SK-N-SH (cell line): ENCODE measurements at regions not wholly inside any gene's neighbourhood (a gene's known extent, or its start where the extent isn't known, plus 50 kb on each side); places are given as distances from the start of the nearest gene placed in this dataset.

Experiments used
- CHD2 ChIP-seq: fragments of 150-350 bp; IDR thresholded peaks from 2 replicates; pipeline ENCODE4 v1.6.1; 2018; ENCODE audit warnings: low read length; ENCODE audit not compliant: partially characterized antibody
- EP300 ChIP-seq, 2 experiments: IDR thresholded peaks; 2 replicates each; pipeline versions ENCODE4 v1.4.0 to v1.6.1; 2012; ENCODE audit warnings: borderline replicate concordance in 1 of 2, low read depth in 1 of 2, low read length in 1 of 2
- GATA2 ChIP-seq: sonication (generic); formaldehyde crosslinking; IDR thresholded peaks from 2 replicates; pipeline ENCODE4 v1.5.0; 2020; ENCODE audit warnings: mild to moderate bottlenecking, missing genetic modification reagents
- JUND ChIP-seq: IDR thresholded peaks from 2 replicates; pipeline ENCODE4 v1.4.0; 2012
- MXI1 ChIP-seq: IDR thresholded peaks from 2 replicates; pipeline ENCODE4 v1.6.1; 2012; ENCODE audit warnings: mild to moderate bottlenecking, low read depth, low read length, improper control_type of control experiment
- POLR2AphosphoS5 ChIP-seq: IDR thresholded peaks from 2 replicates; pipeline ENCODE4 v1.6.1; 2012; ENCODE audit warnings: low read depth, low read length
- RAD21 ChIP-seq: IDR thresholded peaks from 2 replicates; pipeline ENCODE4 v1.6.1; 2012; ENCODE audit warnings: mild to moderate bottlenecking, low read length
- SMC3 ChIP-seq: IDR thresholded peaks from 2 replicates; pipeline ENCODE4 v1.6.1; 2012; ENCODE audit warnings: low read depth, low read length, improper control_type of control experiment
- TF ChIP-seq, protein P1 (sequence below): IDR thresholded peaks from 2 replicates; pipeline ENCODE4 v1.4.0; 2012; ENCODE audit warnings: low read depth
- TF ChIP-seq, protein P2 (sequence below): fragments of 200-600 bp; sonication (generic); IDR thresholded peaks from 2 replicates; pipeline ENCODE4 v1.6.1; 2017; ENCODE audit warnings: antibody characterized with exemption, mild to moderate bottlenecking, moderate library complexity
- TF ChIP-seq, protein P3 (sequence below): IDR thresholded peaks from 2 replicates; pipeline ENCODE4 v1.6.1; 2012; ENCODE audit warnings: mild to moderate bottlenecking, low read depth, low read length, moderate library complexity
- TF ChIP-seq, protein P4 (sequence below): IDR thresholded peaks from 2 replicates; pipeline ENCODE4 v1.4.0; 2012; ENCODE audit warnings: low read depth, borderline replicate concordance

DNA sequence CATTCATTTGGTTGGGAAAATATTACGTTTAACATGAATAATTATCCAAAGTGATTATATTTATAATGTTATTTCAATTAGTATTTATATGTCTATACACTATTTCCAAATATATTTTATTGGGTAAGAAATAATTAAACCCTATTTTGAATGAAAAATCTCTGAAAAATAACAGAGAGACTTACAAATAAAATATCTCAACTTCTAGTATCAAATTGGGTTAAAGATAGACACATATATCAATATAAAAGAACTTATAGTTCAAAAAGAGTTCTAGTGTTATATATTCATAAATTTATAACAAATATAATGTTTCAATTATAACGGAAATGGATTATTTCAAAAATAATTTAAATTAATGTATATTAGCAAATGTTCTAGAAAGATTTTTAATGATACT, 482.6 kb upstream of the PCDH20 start:
- TF ChIP-seq EP300 (IDR thresholded peaks at IDR 0.05; ENCODE audit: borderline replicate concordance in 1 of 2, low read depth in 1 of 2, low read length in 1 of 2) (no peak), JUND (no peak), POLR2AphosphoS5 (no peak), RAD21 (no peak), CHD2 (no peak), GATA2 (no peak), MXI1 (no peak), SMC3 (no peak)
- TF ChIP-seq, protein P1, sequence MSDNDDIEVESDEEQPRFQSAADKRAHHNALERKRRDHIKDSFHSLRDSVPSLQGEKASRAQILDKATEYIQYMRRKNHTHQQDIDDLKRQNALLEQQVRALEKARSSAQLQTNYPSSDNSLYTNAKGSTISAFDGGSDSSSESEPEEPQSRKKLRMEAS: no peak
- TF ChIP-seq, protein P2, sequence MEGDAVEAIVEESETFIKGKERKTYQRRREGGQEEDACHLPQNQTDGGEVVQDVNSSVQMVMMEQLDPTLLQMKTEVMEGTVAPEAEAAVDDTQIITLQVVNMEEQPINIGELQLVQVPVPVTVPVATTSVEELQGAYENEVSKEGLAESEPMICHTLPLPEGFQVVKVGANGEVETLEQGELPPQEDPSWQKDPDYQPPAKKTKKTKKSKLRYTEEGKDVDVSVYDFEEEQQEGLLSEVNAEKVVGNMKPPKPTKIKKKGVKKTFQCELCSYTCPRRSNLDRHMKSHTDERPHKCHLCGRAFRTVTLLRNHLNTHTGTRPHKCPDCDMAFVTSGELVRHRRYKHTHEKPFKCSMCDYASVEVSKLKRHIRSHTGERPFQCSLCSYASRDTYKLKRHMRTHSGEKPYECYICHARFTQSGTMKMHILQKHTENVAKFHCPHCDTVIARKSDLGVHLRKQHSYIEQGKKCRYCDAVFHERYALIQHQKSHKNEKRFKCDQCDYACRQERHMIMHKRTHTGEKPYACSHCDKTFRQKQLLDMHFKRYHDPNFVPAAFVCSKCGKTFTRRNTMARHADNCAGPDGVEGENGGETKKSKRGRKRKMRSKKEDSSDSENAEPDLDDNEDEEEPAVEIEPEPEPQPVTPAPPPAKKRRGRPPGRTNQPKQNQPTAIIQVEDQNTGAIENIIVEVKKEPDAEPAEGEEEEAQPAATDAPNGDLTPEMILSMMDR: no peak
- TF ChIP-seq, protein P3, sequence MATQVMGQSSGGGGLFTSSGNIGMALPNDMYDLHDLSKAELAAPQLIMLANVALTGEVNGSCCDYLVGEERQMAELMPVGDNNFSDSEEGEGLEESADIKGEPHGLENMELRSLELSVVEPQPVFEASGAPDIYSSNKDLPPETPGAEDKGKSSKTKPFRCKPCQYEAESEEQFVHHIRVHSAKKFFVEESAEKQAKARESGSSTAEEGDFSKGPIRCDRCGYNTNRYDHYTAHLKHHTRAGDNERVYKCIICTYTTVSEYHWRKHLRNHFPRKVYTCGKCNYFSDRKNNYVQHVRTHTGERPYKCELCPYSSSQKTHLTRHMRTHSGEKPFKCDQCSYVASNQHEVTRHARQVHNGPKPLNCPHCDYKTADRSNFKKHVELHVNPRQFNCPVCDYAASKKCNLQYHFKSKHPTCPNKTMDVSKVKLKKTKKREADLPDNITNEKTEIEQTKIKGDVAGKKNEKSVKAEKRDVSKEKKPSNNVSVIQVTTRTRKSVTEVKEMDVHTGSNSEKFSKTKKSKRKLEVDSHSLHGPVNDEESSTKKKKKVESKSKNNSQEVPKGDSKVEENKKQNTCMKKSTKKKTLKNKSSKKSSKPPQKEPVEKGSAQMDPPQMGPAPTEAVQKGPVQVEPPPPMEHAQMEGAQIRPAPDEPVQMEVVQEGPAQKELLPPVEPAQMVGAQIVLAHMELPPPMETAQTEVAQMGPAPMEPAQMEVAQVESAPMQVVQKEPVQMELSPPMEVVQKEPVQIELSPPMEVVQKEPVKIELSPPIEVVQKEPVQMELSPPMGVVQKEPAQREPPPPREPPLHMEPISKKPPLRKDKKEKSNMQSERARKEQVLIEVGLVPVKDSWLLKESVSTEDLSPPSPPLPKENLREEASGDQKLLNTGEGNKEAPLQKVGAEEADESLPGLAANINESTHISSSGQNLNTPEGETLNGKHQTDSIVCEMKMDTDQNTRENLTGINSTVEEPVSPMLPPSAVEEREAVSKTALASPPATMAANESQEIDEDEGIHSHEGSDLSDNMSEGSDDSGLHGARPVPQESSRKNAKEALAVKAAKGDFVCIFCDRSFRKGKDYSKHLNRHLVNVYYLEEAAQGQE: no peak
- TF ChIP-seq, protein P4, sequence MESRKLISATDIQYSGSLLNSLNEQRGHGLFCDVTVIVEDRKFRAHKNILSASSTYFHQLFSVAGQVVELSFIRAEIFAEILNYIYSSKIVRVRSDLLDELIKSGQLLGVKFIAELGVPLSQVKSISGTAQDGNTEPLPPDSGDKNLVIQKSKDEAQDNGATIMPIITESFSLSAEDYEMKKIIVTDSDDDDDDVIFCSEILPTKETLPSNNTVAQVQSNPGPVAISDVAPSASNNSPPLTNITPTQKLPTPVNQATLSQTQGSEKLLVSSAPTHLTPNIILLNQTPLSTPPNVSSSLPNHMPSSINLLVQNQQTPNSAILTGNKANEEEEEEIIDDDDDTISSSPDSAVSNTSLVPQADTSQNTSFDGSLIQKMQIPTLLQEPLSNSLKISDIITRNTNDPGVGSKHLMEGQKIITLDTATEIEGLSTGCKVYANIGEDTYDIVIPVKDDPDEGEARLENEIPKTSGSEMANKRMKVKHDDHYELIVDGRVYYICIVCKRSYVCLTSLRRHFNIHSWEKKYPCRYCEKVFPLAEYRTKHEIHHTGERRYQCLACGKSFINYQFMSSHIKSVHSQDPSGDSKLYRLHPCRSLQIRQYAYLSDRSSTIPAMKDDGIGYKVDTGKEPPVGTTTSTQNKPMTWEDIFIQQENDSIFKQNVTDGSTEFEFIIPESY: no peak
